ENCODE measurements at regions not wholly inside any gene's neighbourhood (a gene's known extent, or its start where the extent isn't known, plus 50 kb on each side); places are given as distances from the start of the nearest gene placed in this dataset.

GRCh38 chr12:126907900-126908764 lies 1358.8 kb upstream of the TMEM132C start:
- Histone ChIP-seq H3K27me3 (replicated peaks in 1 of 7) (peaks cover 0 to 4% (median 0%) of the 10 kb centered on the region in 7 donors), H3K4me1 (no peaks in the 10 kb centered on the region), H3K4me3 (no peak overlapping the region), H3K27ac (no peak overlapping the region), H3K9me3 (no peaks in the 10 kb centered on the region), H3K36me3 (no peaks in the 10 kb centered on the region)
- intact Hi-C loops (cut with DNase I; ENCODE audit: low total_unique reads) = no loop called here
- DNase-seq = no peak
- TF ChIP-seq CTCF (IDR thresholded peaks at IDR 0.05 in 8 of 11, conservative IDR thresholded peaks at IDR 0.05 in 3 of 11) = no peak
- no peak for TF ChIP-seq POLR2AphosphoS5 (IDR thresholded peaks at IDR 0.05)
- TF ChIP-seq POLR2A (IDR thresholded peaks at IDR 0.05) = no peak
- 62 to 74% (median 69%) methylated on average over 6 of the region's 6 CpGs for WGBS, 5 donors

GRCh38 chr12:126908765-126909142 lies 1358.2 kb upstream of the TMEM132C start:
- Histone ChIP-seq H3K4me3 (no peak overlapping the region), H3K4me1 (no peaks in the 10 kb centered on the region), H3K27me3 (replicated peaks in 1 of 7) (peaks cover 0 to 4% (median 0%) of the 10 kb centered on the region in 7 donors), H3K9me3 (no peaks in the 10 kb centered on the region), H3K27ac (no peak overlapping the region), H3K36me3 (no peaks in the 10 kb centered on the region)
- DNase-seq = no peak
- no peak for TF ChIP-seq CTCF (IDR thresholded peaks at IDR 0.05 in 8 of 11, conservative IDR thresholded peaks at IDR 0.05 in 3 of 11)
- TF ChIP-seq POLR2A (IDR thresholded peaks at IDR 0.05) = no peak
- TF ChIP-seq POLR2AphosphoS5 (IDR thresholded peaks at IDR 0.05) = no peak
- intact Hi-C loops (cut with DNase I; ENCODE audit: low total_unique reads) = no loop called here
- WGBS, 5 donors = 66 to 81% (median 77%) methylated on average over 3 of the region's 3 CpGs

- TF ChIP-seq POLR2A (IDR thresholded peaks at IDR 0.05) (no peak), CTCF (IDR thresholded peaks at IDR 0.05 in 8 of 11, conservative IDR thresholded peaks at IDR 0.05 in 3 of 11) (no peak)
- Histone ChIP-seq H3K4me1 (no peaks in the 10 kb centered on the region), H3K27ac (no peak overlapping the region), H3K36me3 (no peaks in the 10 kb centered on the region), H3K27me3 (replicated peaks in 1 of 7) (peaks cover 0 to 4% (median 0%) of the 10 kb centered on the region in 7 donors), H3K4me3 (no peak overlapping the region), H3K9me3 (no peaks in the 10 kb centered on the region)
- DNase-seq = no peak
- 77 to 88% (median 79%) methylated on average over 7 of the region's 7 CpGs for WGBS, 5 donors
- intact Hi-C loops (cut with DNase I; ENCODE audit: low total_unique reads) = no loop called here
Observed at GRCh38 chr12:126910570-126910969, 1356.4 kb upstream of the TMEM132C start.

- Histone ChIP-seq H3K27me3 (replicated peaks in 1 of 7) (peaks cover 0 to 4% (median 0%) of the 10 kb centered on the region in 7 donors), H3K4me1 (no peaks in the 10 kb centered on the region), H3K36me3 (no peaks in the 10 kb centered on the region), H3K4me3 (no peak overlapping the region), H3K27ac (no peak overlapping the region), H3K9me3 (no peaks in the 10 kb centered on the region)
- DNase-seq = no peak
- TF ChIP-seq CTCF (IDR thresholded peaks at IDR 0.05 in 8 of 11, conservative IDR thresholded peaks at IDR 0.05 in 3 of 11) = no peak
- no peak for TF ChIP-seq POLR2A (IDR thresholded peaks at IDR 0.05)
- TF ChIP-seq POLR2AphosphoS5 (IDR thresholded peaks at IDR 0.05) = no peak
- WGBS, 5 donors = 90 to 96% (median 94%) methylated on average over 6 of the region's 6 CpGs
- intact Hi-C loops (cut with DNase I; ENCODE audit: low total_unique reads) = no loop called here
Observed at GRCh38 chr12:126912111-126912510, 1354.9 kb upstream of the TMEM132C start.
